H1 (cell line): ENCODE measurements at regions not wholly inside any gene's neighbourhood (a gene's known extent, or its start where the extent isn't known, plus 50 kb on each side); places are given as distances from the start of the nearest gene placed in this dataset.

ENCODE experiments used
- CTCF ChIA-PET: fragments of 300-600 bp; sonication (Branson Sonifier 250); formaldehyde crosslinking; loops from one replicate; lab custom pipeline; 2021; ENCODE audit not compliant: partially characterized antibody; lab: Charles Lee
- POLR2A ChIA-PET: fragments of 300-600 bp; sonication (Branson Sonifier 250); formaldehyde crosslinking; loops from one replicate; lab custom pipeline; 2021; ENCODE audit warnings: inconsistent platforms; ENCODE audit not compliant: partially characterized antibody; lab: Charles Lee
- DNase-seq, 2 experiments: peaks; one replicate each; pipeline versions ENCODE4 v3.0.0 to v3.0.0-alpha.2; 2010 to 2022; ENCODE audit warnings: low spot score in 2 of 2, low read depth in 1 of 2, mixed read lengths in 1 of 2
- FAIRE-seq: peaks from 2 replicates; lab custom pipeline; 2011; peaks lifted over from hg19 to GRCh38; lab: Jason Lieb, UNC
- H2AFZ ChIP-seq: 2 replicates; pipeline ENCODE4 v1.8.1; 2012; ENCODE audit warnings: low read length, inconsistent platforms
- H2AK5ac ChIP-seq: 2 replicates; pipeline ENCODE4 v1.6.1; 2013; ENCODE audit warnings: low read depth, low read length
- H2BK120ac ChIP-seq: replicated peaks from 2 replicates; pipeline ENCODE3; 2013; ENCODE audit warnings: low read depth, low read length, inconsistent platforms
- H2BK12ac ChIP-seq: 2 replicates; pipeline ENCODE4 v1.6.1; 2013; ENCODE audit warnings: low read depth, low read length
- H2BK15ac ChIP-seq: 2 replicates; pipeline ENCODE4 v1.6.1; 2013; ENCODE audit warnings: low read length
- H2BK20ac ChIP-seq: 2 replicates; pipeline ENCODE4 v1.6.1; 2013; ENCODE audit warnings: low read length
- H2BK5ac ChIP-seq: 2 replicates; pipeline ENCODE4 v1.6.1; 2013; ENCODE audit warnings: low read depth, low read length
- H3K14ac ChIP-seq: 2 replicates; pipeline ENCODE4 v1.6.1; 2013; ENCODE audit warnings: inconsistent platforms; ENCODE audit not compliant: insufficient read length
- H3K18ac ChIP-seq: 2 replicates; pipeline ENCODE4 v1.6.1; 2013; ENCODE audit warnings: low read length; ENCODE audit errors: extremely low read depth
- H3K23ac ChIP-seq: 2 replicates; pipeline ENCODE4 v1.6.1; 2013; ENCODE audit warnings: inconsistent platforms; ENCODE audit not compliant: insufficient read length
- H3K23me2 ChIP-seq: 2 replicates; pipeline ENCODE4 v1.6.1; 2013; ENCODE audit warnings: low read depth, low read length
- H3K27ac ChIP-seq: 2 replicates; pipeline ENCODE4 v1.6.1; 2011; ENCODE audit warnings: low read depth, low read length, inconsistent platforms
- H3K27me3 ChIP-seq, 4 experiments: replicated peaks in 1 of 4; 1 replicate in 1 of 4; 2 replicates in 3 of 4; pipeline versions ENCODE4 v1.6.1 to v1.8.1; 2011 to 2013; ENCODE audit warnings: low read length in 3 of 4, mild to moderate bottlenecking in 3 of 4, inconsistent platforms in 2 of 4, mixed read lengths in 2 of 4, moderate library complexity in 1 of 4; ENCODE audit not compliant: control insufficient read depth in 3 of 4, insufficient read depth in 3 of 4; ENCODE audit errors: extremely low read depth in 1 of 4
- H3K36me3 ChIP-seq, 4 experiments: 2 replicates each; pipeline versions ENCODE4 v1.6.1 to v1.8.1; 2011 to 2013; ENCODE audit warnings: mild to moderate bottlenecking in 4 of 4, low read length in 3 of 4, moderate library complexity in 2 of 4, control low read depth in 1 of 4, inconsistent platforms in 1 of 4; ENCODE audit not compliant: insufficient read depth in 4 of 4, control insufficient read depth in 2 of 4
- H3K4ac ChIP-seq: replicated peaks from 2 replicates; pipeline ENCODE3; 2013; ENCODE audit warnings: low read length, low read depth, mixed read lengths, inconsistent platforms; ENCODE audit not compliant: insufficient read length
- H3K4me1 ChIP-seq, 4 experiments: replicated peaks in 1 of 4; 1 replicate in 1 of 4; 2 replicates in 3 of 4; pipeline versions ENCODE4 v1.6.1 to v1.8.1; 2011 to 2013; ENCODE audit warnings: low read length in 3 of 4, inconsistent platforms in 2 of 4, mixed read lengths in 1 of 4; ENCODE audit not compliant: insufficient read depth in 4 of 4, control insufficient read depth in 3 of 4
- H3K4me2 ChIP-seq, 2 experiments: 2 replicates each; pipeline versions ENCODE4 v1.6.1 to v1.8.1; 2011 to 2013; ENCODE audit warnings: low read depth in 2 of 2, low read length in 2 of 2, control low read depth in 1 of 2, inconsistent platforms in 1 of 2, mild to moderate bottlenecking in 1 of 2; ENCODE audit not compliant: insufficient read depth in 1 of 2
- H3K4me3 ChIP-seq, 4 experiments: fragments of 200-600, 300-600 bp in 1 of 4; sonication (generic), shearing (Covaris generic), sonication (Bioruptor Twin) in 1 of 4; 2 replicates each; pipeline versions ENCODE4 v1.5.1 to v1.8.1; 2011 to 2016; ENCODE audit warnings: low read length in 4 of 4, low read depth in 3 of 4, control low read depth in 2 of 4, inconsistent platforms in 2 of 4, mild to moderate bottlenecking in 2 of 4, mixed read lengths in 1 of 4, moderate library complexity in 1 of 4; ENCODE audit not compliant: insufficient read depth in 2 of 4; ENCODE audit errors: extremely low read depth in 1 of 4
- H3K56ac ChIP-seq: replicated peaks from 2 replicates; pipeline ENCODE3; 2013; ENCODE audit warnings: low read depth, mild to moderate bottlenecking, mixed read lengths, low read length, inconsistent platforms; ENCODE audit not compliant: insufficient read length
- H3K79me1 ChIP-seq: 2 replicates; pipeline ENCODE4 v1.6.1; 2013; ENCODE audit warnings: low read depth, low read length, control low read depth
- H3K79me2 ChIP-seq, 2 experiments: 2 replicates each; pipeline versions ENCODE4 v1.6.1 to v1.8.1; 2012 to 2013; ENCODE audit warnings: low read length in 2 of 2, mild to moderate bottlenecking in 2 of 2, inconsistent platforms in 1 of 2; ENCODE audit not compliant: insufficient read depth in 2 of 2, control insufficient read depth in 1 of 2
- H3K9ac ChIP-seq, 4 experiments: replicated peaks in 1 of 4; 1 replicate in 1 of 4; 2 replicates in 3 of 4; pipeline versions ENCODE4 v1.6.1 to v1.8.1; 2011 to 2013; ENCODE audit warnings: low read depth in 3 of 4, low read length in 3 of 4, control low read depth in 2 of 4, mild to moderate bottlenecking in 2 of 4, moderate library complexity in 2 of 4, inconsistent platforms in 1 of 4; ENCODE audit errors: extremely low read depth in 1 of 4
- H3K9me3 ChIP-seq, 2 experiments: 2 replicates each; pipeline versions ENCODE4 v1.6.1 to v1.8.1; 2012 to 2013; ENCODE audit warnings: mild to moderate bottlenecking in 2 of 2, moderate library complexity in 2 of 2, control low read depth in 1 of 2, inconsistent platforms in 1 of 2, low read depth in 1 of 2, low read length in 1 of 2, mixed read lengths in 1 of 2; ENCODE audit not compliant: insufficient read depth in 2 of 2
- H4K20me1 ChIP-seq, 2 experiments: replicated peaks in 1 of 2; 2 replicates each; pipeline versions ENCODE3 to v1.8.1; 2011 to 2013; ENCODE audit warnings: inconsistent platforms in 2 of 2, low read length in 2 of 2, mild to moderate bottlenecking in 1 of 2; ENCODE audit not compliant: insufficient read depth in 2 of 2, control insufficient read depth in 1 of 2
- H4K5ac ChIP-seq: 2 replicates; pipeline ENCODE4 v1.6.1; 2013; ENCODE audit warnings: low read length, low read depth, mixed read lengths, inconsistent platforms; ENCODE audit not compliant: insufficient read length
- H4K8ac ChIP-seq: 2 replicates; pipeline ENCODE4 v1.8.0; 2013; ENCODE audit warnings: mild to moderate bottlenecking, moderate library complexity, low read length, inconsistent platforms; ENCODE audit not compliant: insufficient read depth; ENCODE audit errors: extremely low read depth
- H4K91ac ChIP-seq: replicated peaks from 2 replicates; pipeline ENCODE3; 2013; ENCODE audit warnings: low read length, mixed read lengths, inconsistent platforms; ENCODE audit not compliant: insufficient read length
- BACH1 ChIP-seq: IDR thresholded peaks from 2 replicates; pipeline ENCODE4 v1.6.1; 2012; ENCODE audit warnings: low read length, improper control_type of control experiment
- CBX8 ChIP-seq: fragments of 300-800, 300-1000 bp; sonication (generic); IDR thresholded peaks from 2 replicates; pipeline ENCODE4 v1.7.1; 2016; ENCODE audit warnings: low read depth, low read length, borderline replicate concordance
- CTBP2 ChIP-seq: IDR thresholded peaks from 2 replicates; pipeline ENCODE4 v1.7.0; 2011; ENCODE audit warnings: borderline replicate concordance, mild to moderate bottlenecking, moderate library complexity, mixed read lengths, low read length; ENCODE audit not compliant: insufficient read depth, insufficient read length
- FOSL1 ChIP-seq: IDR thresholded peaks from 2 replicates; pipeline ENCODE4 v1.6.1; 2011; ENCODE audit warnings: mild to moderate bottlenecking, low read depth, low read length, moderate library complexity; ENCODE audit not compliant: insufficient read depth
- HDAC2 ChIP-seq, 2 experiments: fragments of 300-600 bp in 1 of 2; sonication (generic) in 1 of 2; IDR thresholded peaks; 2 replicates each; pipeline ENCODE4 v1.6.1; 2011 to 2012; ENCODE audit warnings: low read depth in 2 of 2, low read length in 2 of 2, mild to moderate bottlenecking in 2 of 2, moderate library complexity in 2 of 2, borderline replicate concordance in 1 of 2, inconsistent platforms in 1 of 2
- MAFK ChIP-seq: IDR thresholded peaks from 2 replicates; pipeline ENCODE4 v1.6.1; 2012; ENCODE audit warnings: low read depth, mild to moderate bottlenecking, improper control_type of control experiment, low read length
- NANOG ChIP-seq: IDR thresholded peaks from 2 replicates; pipeline ENCODE4 v1.6.1; 2011; ENCODE audit warnings: low read length, low read depth, mild to moderate bottlenecking, inconsistent platforms; ENCODE audit not compliant: insufficient read depth, poor library complexity, severe bottlenecking
- NRF1 ChIP-seq: IDR thresholded peaks from 2 replicates; pipeline ENCODE4 v1.6.1; 2011; ENCODE audit warnings: mild to moderate bottlenecking, low read depth, low read length, improper control_type of control experiment
- RXRA ChIP-seq: IDR thresholded peaks from 2 replicates; pipeline ENCODE4 v1.6.1; 2011; ENCODE audit warnings: low read depth, mild to moderate bottlenecking, low read length, moderate library complexity; ENCODE audit not compliant: insufficient read depth
- WGBS, 2 experiments: shearing (Covaris generic) in 1 of 2; methylation state at CpG; one replicate each; pipeline versions ENCODE4 v1.1.6 to v1.1.7; 2013 to 2015; ENCODE audit warnings: low lambda C conversion rate in 2 of 2, mixed read lengths in 2 of 2, inconsistent platforms in 1 of 2, low coverage in 1 of 2, missing lambda C conversion rate in 1 of 2; ENCODE audit not compliant: insufficient replicate concordance in 2 of 2, insufficient coverage in 1 of 2, insufficient read length in 1 of 2; ENCODE audit errors: extremely low coverage in 1 of 2, missing lambda C conversion rate in 1 of 2; 5-methylcytosine and 5-hydroxymethylcytosine counted together

DNA sequence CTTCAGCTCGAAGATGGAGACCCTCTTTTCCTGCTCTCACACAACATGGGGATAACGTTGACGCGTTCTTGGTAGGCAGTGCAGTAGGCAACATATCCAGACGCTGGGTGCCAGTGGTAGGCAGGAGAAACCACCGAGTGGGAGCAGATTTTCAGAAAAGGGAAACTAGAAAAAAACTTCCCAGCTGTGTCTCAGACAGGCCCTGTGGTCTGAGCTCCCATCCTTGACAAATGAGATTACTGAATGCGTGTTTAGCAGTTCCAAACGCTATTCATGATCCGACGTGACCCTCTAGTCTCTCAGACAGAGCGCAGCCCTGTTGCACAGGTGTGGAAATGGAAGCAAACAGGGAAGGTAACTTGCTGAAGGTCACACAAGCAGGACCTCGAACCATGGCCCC, 83.9 kb upstream of the DUSP22 start:
- POLR2A ChIA-PET = no interaction called here
- no peak overlapping the region for H4K8ac ChIP-seq
- H3K27me3 ChIP-seq = no peaks in the 10 kb centered on the region
- H2AFZ ChIP-seq = no peak overlapping the region
- no peak overlapping the region for H3K18ac ChIP-seq
- H3K56ac ChIP-seq = no peak overlapping the region
- CTCF ChIA-PET = interaction anchor here (1.6 to 5.6 kb wide), 2 partner anchors 9 to 20 kb away, joined by 9 to 27 read pairs; no protein-coding TSS in a partner anchor
- no peak overlapping the region for H2BK15ac ChIP-seq
- no peaks in the 10 kb centered on the region for H3K79me2 ChIP-seq
- H3K14ac ChIP-seq = no peak overlapping the region
- no peak overlapping the region for H4K5ac ChIP-seq
- no peak for DNase-seq
- no peak overlapping the region for H3K4me2 ChIP-seq
- no peaks in the 10 kb centered on the region for H3K36me3 ChIP-seq
- H4K20me1 ChIP-seq = no peaks in the 10 kb centered on the region
- no peak overlapping the region for H2BK120ac ChIP-seq
- no peak overlapping the region for H3K23ac ChIP-seq
- no peaks in the 10 kb centered on the region for H3K79me1 ChIP-seq
- H3K9me3 ChIP-seq = no peaks in the 10 kb centered on the region
- no peak for FAIRE-seq
- H3K23me2 ChIP-seq = no peaks in the 10 kb centered on the region
- H4K91ac ChIP-seq = no peak overlapping the region
- H2BK20ac ChIP-seq = no peak overlapping the region
- 90% methylated on average over 12 of the region's 12 CpGs; no CpG with 5 or more reads in 1 of the 2 experiments for WGBS, 2 experiments
- H3K4me1 ChIP-seq = no peaks in the 10 kb centered on the region; a peak in 2 of 7 replicates
- H2AK5ac ChIP-seq = no peak overlapping the region
- TF ChIP-seq FOSL1 = no peak
- TF ChIP-seq NANOG = no peak
- TF ChIP-seq BACH1 = no peak
- no peak for TF ChIP-seq NRF1
- TF ChIP-seq RXRA = no peak
- no peak for TF ChIP-seq CBX8
- TF ChIP-seq MAFK = no peak
- no peak for TF ChIP-seq HDAC2 (IDR thresholded peaks at IDR 0.05; ENCODE audit: borderline replicate concordance in 1 of 2, low read depth in 2 of 2, low read length in 2 of 2)
- TF ChIP-seq CTBP2 = no peak
- TF ChIP-seq, all 59 proteins: peak for 0
- Histone ChIP-seq H3K4ac (no peak overlapping the region), H3K9ac (no peak overlapping the region), H3K4me3 (no peak overlapping the region), H3K27ac (no peak overlapping the region), H2BK5ac (no peak overlapping the region), H2BK12ac (no peak overlapping the region)
